Activated naive CD4-positive, alpha-beta T cell treated with anti-CD3 and anti-CD28 coated beads, Interleukin-2, amount 50 U/mL, for 24 hours (primary cell): ENCODE measurements at regions not wholly inside any gene's neighbourhood (a gene's known extent, or its start where the extent isn't known, plus 50 kb on each side); places are given as distances from the start of the nearest gene placed in this dataset.

ENCODE experiments used
- H3K27ac Mint-ChIP-seq: one replicate; pipeline ENCODE4 v1.8.0; 2021; ENCODE audit warnings: mild to moderate bottlenecking, mixed read lengths
- H3K27me3 Mint-ChIP-seq: one replicate; pipeline ENCODE4 v1.8.0; 2021; ENCODE audit warnings: mixed read lengths
- H3K36me3 Mint-ChIP-seq: one replicate; pipeline ENCODE4 v1.8.0; 2021; ENCODE audit warnings: mixed read lengths
- H3K4me1 Mint-ChIP-seq: one replicate; pipeline ENCODE4 v1.8.0; 2021; ENCODE audit warnings: mixed read lengths
- H3K4me3 Mint-ChIP-seq: one replicate; pipeline ENCODE4 v1.8.0; 2021; ENCODE audit warnings: mild to moderate bottlenecking, mixed read lengths
- H3K9me3 Mint-ChIP-seq: one replicate; pipeline ENCODE4 v1.8.0; 2021; ENCODE audit warnings: mixed read lengths

GRCh38 chr5:92519811-92520632 lies 1061.0 kb downstream of the NR2F1-AS1 start:
- Mint-ChIP-seq H3K9me3 (no peaks in the 10 kb centered on the region), H3K27ac (no peak overlapping the region)

GRCh38 chr5:92518318-92518904 lies 1062.6 kb downstream of the NR2F1-AS1 start:
- Mint-ChIP-seq H3K27me3 (no peaks in the 10 kb centered on the region), H3K36me3 (no peaks in the 10 kb centered on the region), H3K4me3 (no peak overlapping the region), H3K27ac (no peak overlapping the region), H3K4me1 (no peaks in the 10 kb centered on the region), H3K9me3 (no peaks in the 10 kb centered on the region)

More at GRCh38 chr5:92519811-92520632, 1061.0 kb downstream of the NR2F1-AS1 start:
- Mint-ChIP-seq H3K4me1 (no peaks in the 10 kb centered on the region), H3K4me3 (no peak overlapping the region), H3K27me3 (no peaks in the 10 kb centered on the region), H3K36me3 (no peaks in the 10 kb centered on the region)

GRCh38 chr5:92514896-92515295 lies 1066.1 kb downstream of the NR2F1-AS1 start:
- Mint-ChIP-seq H3K9me3 (no peaks in the 10 kb centered on the region), H3K4me1 (no peaks in the 10 kb centered on the region), H3K27ac (no peak overlapping the region), H3K4me3 (no peak overlapping the region), H3K36me3 (no peaks in the 10 kb centered on the region), H3K27me3 (no peaks in the 10 kb centered on the region)

GRCh38 chr5:92513067-92513466 lies 1068.0 kb downstream of the NR2F1-AS1 start:
- H3K4me3 Mint-ChIP-seq: no peak overlapping the region
- H3K36me3 Mint-ChIP-seq: no peaks in the 10 kb centered on the region
- H3K27me3 Mint-ChIP-seq: no peaks in the 10 kb centered on the region
- H3K4me1 Mint-ChIP-seq: no peaks in the 10 kb centered on the region
- no peak overlapping the region for H3K27ac Mint-ChIP-seq
- peaks cover 5% of the 10 kb centered on the region for H3K9me3 Mint-ChIP-seq

GRCh38 chr5:92508271-92508670 lies 1072.7 kb downstream of the NR2F1-AS1 start:
- no peaks in the 10 kb centered on the region for H3K27me3 Mint-ChIP-seq
- H3K9me3 Mint-ChIP-seq: peaks cover 12% of the 10 kb centered on the region
- no peaks in the 10 kb centered on the region for H3K36me3 Mint-ChIP-seq
- H3K4me1 Mint-ChIP-seq: no peaks in the 10 kb centered on the region
- H3K27ac Mint-ChIP-seq: no peak overlapping the region
- H3K4me3 Mint-ChIP-seq: no peak overlapping the region

- Mint-ChIP-seq H3K9me3 (peaks cover 16% of the 10 kb centered on the region), H3K27me3 (no peaks in the 10 kb centered on the region), H3K4me3 (no peak overlapping the region), H3K36me3 (no peaks in the 10 kb centered on the region), H3K4me1 (no peaks in the 10 kb centered on the region), H3K27ac (no peak overlapping the region)
Measured at GRCh38 chr5:92505925-92506324, 1075.1 kb downstream of the NR2F1-AS1 start.

- Mint-ChIP-seq H3K27ac (no peak overlapping the region), H3K9me3 (peaks cover 16% of the 10 kb centered on the region), H3K27me3 (no peaks in the 10 kb centered on the region), H3K4me1 (no peaks in the 10 kb centered on the region), H3K36me3 (no peaks in the 10 kb centered on the region), H3K4me3 (no peak overlapping the region)
Measured at GRCh38 chr5:92505145-92505544, 1075.9 kb downstream of the NR2F1-AS1 start.

- Mint-ChIP-seq H3K4me1 (no peaks in the 10 kb centered on the region), H3K36me3 (no peaks in the 10 kb centered on the region), H3K4me3 (no peak overlapping the region), H3K9me3 (peaks cover 16% of the 10 kb centered on the region), H3K27me3 (no peaks in the 10 kb centered on the region), H3K27ac (no peak overlapping the region)
Measured at GRCh38 chr5:92504346-92504745, 1076.7 kb downstream of the NR2F1-AS1 start.

GRCh38 chr5:92500752-92501151 lies 1080.3 kb downstream of the NR2F1-AS1 start:
- H3K36me3 Mint-ChIP-seq: no peaks in the 10 kb centered on the region
- no peaks in the 10 kb centered on the region for H3K27me3 Mint-ChIP-seq
- no peak overlapping the region for H3K4me3 Mint-ChIP-seq
- H3K4me1 Mint-ChIP-seq: no peaks in the 10 kb centered on the region
- H3K9me3 Mint-ChIP-seq: peaks cover 11% of the 10 kb centered on the region
- H3K27ac Mint-ChIP-seq: no peak overlapping the region

GRCh38 chr5:92496545-92496944 lies 1084.5 kb downstream of the NR2F1-AS1 start:
- no peaks in the 10 kb centered on the region for H3K4me1 Mint-ChIP-seq
- H3K9me3 Mint-ChIP-seq: no peaks in the 10 kb centered on the region
- no peak overlapping the region for H3K4me3 Mint-ChIP-seq
- no peaks in the 10 kb centered on the region for H3K27me3 Mint-ChIP-seq
- H3K27ac Mint-ChIP-seq: no peak overlapping the region
- no peaks in the 10 kb centered on the region for H3K36me3 Mint-ChIP-seq

- Mint-ChIP-seq H3K9me3 (no peaks in the 10 kb centered on the region), H3K4me3 (no peak overlapping the region), H3K27ac (no peak overlapping the region), H3K4me1 (no peaks in the 10 kb centered on the region), H3K27me3 (no peaks in the 10 kb centered on the region), H3K36me3 (no peaks in the 10 kb centered on the region)
Measured at GRCh38 chr5:92494508-92494907, 1086.5 kb downstream of the NR2F1-AS1 start.

GRCh38 chr5:92492908-92493307 lies 1088.1 kb downstream of the NR2F1-AS1 start:
- no peak overlapping the region for H3K4me3 Mint-ChIP-seq
- H3K27me3 Mint-ChIP-seq: no peaks in the 10 kb centered on the region
- H3K27ac Mint-ChIP-seq: no peak overlapping the region
- no peaks in the 10 kb centered on the region for H3K4me1 Mint-ChIP-seq
- H3K36me3 Mint-ChIP-seq: no peaks in the 10 kb centered on the region
- H3K9me3 Mint-ChIP-seq: no peaks in the 10 kb centered on the region

GRCh38 chr5:92484484-92484883 lies 1096.5 kb downstream of the NR2F1-AS1 start:
- peaks cover 2% of the 10 kb centered on the region for H3K9me3 Mint-ChIP-seq
- no peak overlapping the region for H3K27ac Mint-ChIP-seq
- no peaks in the 10 kb centered on the region for H3K36me3 Mint-ChIP-seq
- H3K4me1 Mint-ChIP-seq: no peaks in the 10 kb centered on the region
- no peaks in the 10 kb centered on the region for H3K27me3 Mint-ChIP-seq
- no peak overlapping the region for H3K4me3 Mint-ChIP-seq

GRCh38 chr5:92472981-92473566 lies 1090.0 kb upstream of the ARRDC3 start:
- no peak overlapping the region for H3K27ac Mint-ChIP-seq
- H3K36me3 Mint-ChIP-seq: no peaks in the 10 kb centered on the region
- H3K9me3 Mint-ChIP-seq: peaks cover 10% of the 10 kb centered on the region
- no peaks in the 10 kb centered on the region for H3K27me3 Mint-ChIP-seq
- no peaks in the 10 kb centered on the region for H3K4me1 Mint-ChIP-seq
- H3K4me3 Mint-ChIP-seq: no peak overlapping the region

GRCh38 chr5:92471861-92472260 lies 1088.7 kb upstream of the ARRDC3 start:
- Mint-ChIP-seq H3K27ac (no peak overlapping the region), H3K9me3 (peaks cover 10% of the 10 kb centered on the region), H3K4me1 (no peaks in the 10 kb centered on the region), H3K4me3 (no peak overlapping the region), H3K36me3 (no peaks in the 10 kb centered on the region), H3K27me3 (no peaks in the 10 kb centered on the region)

GRCh38 chr5:92470770-92471169 lies 1087.7 kb upstream of the ARRDC3 start:
- no peaks in the 10 kb centered on the region for H3K36me3 Mint-ChIP-seq
- no peak overlapping the region for H3K27ac Mint-ChIP-seq
- no peaks in the 10 kb centered on the region for H3K4me1 Mint-ChIP-seq
- H3K4me3 Mint-ChIP-seq: no peak overlapping the region
- peaks cover 10% of the 10 kb centered on the region for H3K9me3 Mint-ChIP-seq
- H3K27me3 Mint-ChIP-seq: no peaks in the 10 kb centered on the region
